ENCODE measurements at regions not wholly inside any gene's neighbourhood (a gene's known extent, or its start where the extent isn't known, plus 50 kb on each side); places are given as distances from the start of the nearest gene placed in this dataset.

DNA sequence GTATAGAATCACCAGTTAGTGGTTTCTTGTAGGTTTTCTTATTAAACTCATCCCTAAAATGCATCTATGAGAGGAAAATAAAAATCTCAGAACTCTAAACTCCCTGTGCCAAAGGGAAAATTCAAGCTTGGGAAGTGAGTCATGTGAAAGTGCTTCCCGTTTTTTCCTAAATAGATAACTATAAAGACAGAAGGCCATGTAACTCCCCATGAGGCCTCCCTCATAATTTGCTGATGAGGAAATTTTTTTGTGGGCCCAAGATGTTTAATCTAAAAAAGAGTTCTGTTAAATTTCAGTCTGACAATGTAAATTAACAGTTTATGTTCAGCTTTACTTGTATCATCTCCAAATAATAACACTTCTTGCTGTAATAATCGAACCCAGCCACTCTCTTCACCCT lies 1273.9 kb downstream of the OTOL1 start (continued):
- TF ChIP-seq, protein P1, sequence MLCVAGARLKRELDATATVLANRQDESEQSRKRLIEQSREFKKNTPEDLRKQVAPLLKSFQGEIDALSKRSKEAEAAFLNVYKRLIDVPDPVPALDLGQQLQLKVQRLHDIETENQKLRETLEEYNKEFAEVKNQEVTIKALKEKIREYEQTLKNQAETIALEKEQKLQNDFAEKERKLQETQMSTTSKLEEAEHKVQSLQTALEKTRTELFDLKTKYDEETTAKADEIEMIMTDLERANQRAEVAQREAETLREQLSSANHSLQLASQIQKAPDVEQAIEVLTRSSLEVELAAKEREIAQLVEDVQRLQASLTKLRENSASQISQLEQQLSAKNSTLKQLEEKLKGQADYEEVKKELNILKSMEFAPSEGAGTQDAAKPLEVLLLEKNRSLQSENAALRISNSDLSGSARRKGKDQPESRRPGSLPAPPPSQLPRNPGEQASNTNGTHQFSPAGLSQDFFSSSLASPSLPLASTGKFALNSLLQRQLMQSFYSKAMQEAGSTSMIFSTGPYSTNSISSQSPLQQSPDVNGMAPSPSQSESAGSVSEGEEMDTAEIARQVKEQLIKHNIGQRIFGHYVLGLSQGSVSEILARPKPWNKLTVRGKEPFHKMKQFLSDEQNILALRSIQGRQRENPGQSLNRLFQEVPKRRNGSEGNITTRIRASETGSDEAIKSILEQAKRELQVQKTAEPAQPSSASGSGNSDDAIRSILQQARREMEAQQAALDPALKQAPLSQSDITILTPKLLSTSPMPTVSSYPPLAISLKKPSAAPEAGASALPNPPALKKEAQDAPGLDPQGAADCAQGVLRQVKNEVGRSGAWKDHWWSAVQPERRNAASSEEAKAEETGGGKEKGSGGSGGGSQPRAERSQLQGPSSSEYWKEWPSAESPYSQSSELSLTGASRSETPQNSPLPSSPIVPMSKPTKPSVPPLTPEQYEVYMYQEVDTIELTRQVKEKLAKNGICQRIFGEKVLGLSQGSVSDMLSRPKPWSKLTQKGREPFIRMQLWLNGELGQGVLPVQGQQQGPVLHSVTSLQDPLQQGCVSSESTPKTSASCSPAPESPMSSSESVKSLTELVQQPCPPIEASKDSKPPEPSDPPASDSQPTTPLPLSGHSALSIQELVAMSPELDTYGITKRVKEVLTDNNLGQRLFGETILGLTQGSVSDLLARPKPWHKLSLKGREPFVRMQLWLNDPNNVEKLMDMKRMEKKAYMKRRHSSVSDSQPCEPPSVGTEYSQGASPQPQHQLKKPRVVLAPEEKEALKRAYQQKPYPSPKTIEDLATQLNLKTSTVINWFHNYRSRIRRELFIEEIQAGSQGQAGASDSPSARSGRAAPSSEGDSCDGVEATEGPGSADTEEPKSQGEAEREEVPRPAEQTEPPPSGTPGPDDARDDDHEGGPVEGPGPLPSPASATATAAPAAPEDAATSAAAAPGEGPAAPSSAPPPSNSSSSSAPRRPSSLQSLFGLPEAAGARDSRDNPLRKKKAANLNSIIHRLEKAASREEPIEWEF (IDR thresholded peaks at IDR 0.05; ENCODE audit: insufficient replicate concordance, low read depth, low read length) = no peak

DNA sequence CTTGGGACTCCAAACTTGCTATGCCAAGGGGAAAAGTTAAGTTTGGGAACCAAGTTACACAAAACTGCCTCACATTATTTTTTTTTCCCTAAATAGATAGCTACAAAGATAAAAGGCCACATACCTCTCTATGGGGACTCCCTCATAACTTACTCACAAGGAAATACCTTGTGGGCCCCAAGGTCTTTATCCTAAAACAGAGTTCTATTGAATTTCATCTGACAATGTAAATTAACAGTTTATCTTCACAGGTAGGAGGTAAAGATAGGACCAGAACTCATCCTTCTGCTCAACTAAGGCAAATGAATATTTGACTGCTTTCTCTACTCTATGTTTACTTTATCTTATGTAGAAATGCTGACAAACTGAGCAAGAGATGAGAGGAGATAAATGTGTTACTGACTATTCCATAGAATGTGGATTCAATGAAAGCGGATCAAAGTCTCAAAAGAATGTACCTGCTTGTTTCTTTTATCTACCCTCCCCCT lies 1278.0 kb downstream of the OTOL1 start:
- H3K27me3 ChIP-seq (replicated peaks in 1 of 2; ENCODE audit: control insufficient read depth in 2 of 2, insufficient read depth in 2 of 2, low read length in 1 of 2) = no peaks in the 10 kb centered on the region
- FAIRE-seq (no peak), DNase-seq (ENCODE audit: low read depth, low spot score) (no peak), ATAC-seq (no peak)
- intact Hi-C loops (cut with micrococcal nuclease; ENCODE audit: unreplicated experiment) (no loop called here), in situ Hi-C loops (cut with MboI) (loop anchor here (25.0 kb wide), 1 partner anchor 138 kb away; no protein-coding TSS in a partner anchor)
- H3K36me3 ChIP-seq (ENCODE audit: control insufficient read depth in 2 of 2, insufficient read depth in 2 of 2, low read length in 1 of 2) = no peaks in the 10 kb centered on the region
- ChIA-PET SMC1A (ENCODE audit: uncharacterized antibody, unreplicated experiment) (no interaction called here), CTCF (no interaction called here), RAD21 (ENCODE audit: unreplicated experiment) (no interaction called here), POLR2A (no interaction called here)
- no peak overlapping the region for H3K4me2 ChIP-seq (ENCODE audit: control insufficient read depth, insufficient read depth)
- H2AFZ ChIP-seq (ENCODE audit: control insufficient read depth, low read depth, low read length) = no peak overlapping the region
- H3K9me3 ChIP-seq (replicated peaks; ENCODE audit: control insufficient read depth, insufficient read depth, low read length) = no peaks in the 10 kb centered on the region
- H3K79me2 ChIP-seq (ENCODE audit: control insufficient read depth, insufficient read depth, low read length) = no peaks in the 10 kb centered on the region
- no peak overlapping the region for H3K4me3 ChIP-seq
- no peaks in the 10 kb centered on the region for H3K4me1 ChIP-seq (ENCODE audit: control insufficient read depth, insufficient read depth, low read length)
- no TSS peak for BruUV-seq (replicated peaks)
- 38% methylated on average over 1 of the region's 1 CpG for WGBS (ENCODE audit: insufficient coverage, insufficient replicate concordance, low lambda C conversion rate, missing lambda C conversion rate)
- H3K9ac ChIP-seq (ENCODE audit: control insufficient read depth, insufficient read depth, low read length) = no peak overlapping the region
- H4K20me1 ChIP-seq (ENCODE audit: control insufficient read depth, insufficient read depth) = no peaks in the 10 kb centered on the region
- no peak overlapping the region for H3K27ac ChIP-seq (ENCODE audit: control insufficient read depth, insufficient read depth)
- TF ChIP-seq ZNF217 (IDR thresholded peaks at IDR 0.05) = no peak
- TF ChIP-seq EGR1 (IDR thresholded peaks at IDR 0.05; ENCODE audit: borderline replicate concordance in 1 of 2, low read depth in 2 of 2, low read length in 2 of 2) = no peak
- TF ChIP-seq ZBED1 (IDR thresholded peaks at IDR 0.05; ENCODE audit: borderline replicate concordance) = no peak
- TF ChIP-seq ESRRA (IDR thresholded peaks at IDR 0.05; ENCODE audit: low read length) = no peak
- TF ChIP-seq SMAD5 (IDR thresholded peaks at IDR 0.05; ENCODE audit: low read depth) = no peak
- TF ChIP-seq, protein P2, sequence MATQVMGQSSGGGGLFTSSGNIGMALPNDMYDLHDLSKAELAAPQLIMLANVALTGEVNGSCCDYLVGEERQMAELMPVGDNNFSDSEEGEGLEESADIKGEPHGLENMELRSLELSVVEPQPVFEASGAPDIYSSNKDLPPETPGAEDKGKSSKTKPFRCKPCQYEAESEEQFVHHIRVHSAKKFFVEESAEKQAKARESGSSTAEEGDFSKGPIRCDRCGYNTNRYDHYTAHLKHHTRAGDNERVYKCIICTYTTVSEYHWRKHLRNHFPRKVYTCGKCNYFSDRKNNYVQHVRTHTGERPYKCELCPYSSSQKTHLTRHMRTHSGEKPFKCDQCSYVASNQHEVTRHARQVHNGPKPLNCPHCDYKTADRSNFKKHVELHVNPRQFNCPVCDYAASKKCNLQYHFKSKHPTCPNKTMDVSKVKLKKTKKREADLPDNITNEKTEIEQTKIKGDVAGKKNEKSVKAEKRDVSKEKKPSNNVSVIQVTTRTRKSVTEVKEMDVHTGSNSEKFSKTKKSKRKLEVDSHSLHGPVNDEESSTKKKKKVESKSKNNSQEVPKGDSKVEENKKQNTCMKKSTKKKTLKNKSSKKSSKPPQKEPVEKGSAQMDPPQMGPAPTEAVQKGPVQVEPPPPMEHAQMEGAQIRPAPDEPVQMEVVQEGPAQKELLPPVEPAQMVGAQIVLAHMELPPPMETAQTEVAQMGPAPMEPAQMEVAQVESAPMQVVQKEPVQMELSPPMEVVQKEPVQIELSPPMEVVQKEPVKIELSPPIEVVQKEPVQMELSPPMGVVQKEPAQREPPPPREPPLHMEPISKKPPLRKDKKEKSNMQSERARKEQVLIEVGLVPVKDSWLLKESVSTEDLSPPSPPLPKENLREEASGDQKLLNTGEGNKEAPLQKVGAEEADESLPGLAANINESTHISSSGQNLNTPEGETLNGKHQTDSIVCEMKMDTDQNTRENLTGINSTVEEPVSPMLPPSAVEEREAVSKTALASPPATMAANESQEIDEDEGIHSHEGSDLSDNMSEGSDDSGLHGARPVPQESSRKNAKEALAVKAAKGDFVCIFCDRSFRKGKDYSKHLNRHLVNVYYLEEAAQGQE (IDR thresholded peaks at IDR 0.05; ENCODE audit: low read depth, low read length) = no peak
- no peak for TF ChIP-seq KDM1A (IDR thresholded peaks at IDR 0.05; ENCODE audit: borderline replicate concordance)
- TF ChIP-seq, protein P3, sequence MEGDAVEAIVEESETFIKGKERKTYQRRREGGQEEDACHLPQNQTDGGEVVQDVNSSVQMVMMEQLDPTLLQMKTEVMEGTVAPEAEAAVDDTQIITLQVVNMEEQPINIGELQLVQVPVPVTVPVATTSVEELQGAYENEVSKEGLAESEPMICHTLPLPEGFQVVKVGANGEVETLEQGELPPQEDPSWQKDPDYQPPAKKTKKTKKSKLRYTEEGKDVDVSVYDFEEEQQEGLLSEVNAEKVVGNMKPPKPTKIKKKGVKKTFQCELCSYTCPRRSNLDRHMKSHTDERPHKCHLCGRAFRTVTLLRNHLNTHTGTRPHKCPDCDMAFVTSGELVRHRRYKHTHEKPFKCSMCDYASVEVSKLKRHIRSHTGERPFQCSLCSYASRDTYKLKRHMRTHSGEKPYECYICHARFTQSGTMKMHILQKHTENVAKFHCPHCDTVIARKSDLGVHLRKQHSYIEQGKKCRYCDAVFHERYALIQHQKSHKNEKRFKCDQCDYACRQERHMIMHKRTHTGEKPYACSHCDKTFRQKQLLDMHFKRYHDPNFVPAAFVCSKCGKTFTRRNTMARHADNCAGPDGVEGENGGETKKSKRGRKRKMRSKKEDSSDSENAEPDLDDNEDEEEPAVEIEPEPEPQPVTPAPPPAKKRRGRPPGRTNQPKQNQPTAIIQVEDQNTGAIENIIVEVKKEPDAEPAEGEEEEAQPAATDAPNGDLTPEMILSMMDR (IDR thresholded peaks at IDR 0.05 in 2 of 3, conservative IDR thresholded peaks at IDR 0.05 in 1 of 3; ENCODE audit: control insufficient read depth in 2 of 3, extremely low read depth in 1 of 3, insufficient read depth in 1 of 3, low read depth in 3 of 3, low read length in 3 of 3) = no peak
- no peak for TF ChIP-seq CREM (IDR thresholded peaks at IDR 0.05; ENCODE audit: low read depth)
